Osteocyte (in vitro differentiated cells): ENCODE measurements at regions not wholly inside any gene's neighbourhood (a gene's known extent, or its start where the extent isn't known, plus 50 kb on each side); places are given as distances from the start of the nearest gene placed in this dataset.

Source experiments
- DNase-seq: peaks from one replicate; pipeline ENCODE4 v3.0.0; 2021; ENCODE audit warnings: mixed read lengths; ENCODE audit not compliant: unreplicated experiment; ENCODE audit errors: extremely low spot score
- H3K27ac Mint-ChIP-seq: one replicate; pipeline ENCODE4 v1.8.0; 2021; ENCODE audit warnings: mild to moderate bottlenecking, mixed read lengths; ENCODE audit not compliant: unreplicated experiment
- H3K27me3 Mint-ChIP-seq: one replicate; pipeline ENCODE4 v1.8.0; 2021; ENCODE audit warnings: mixed read lengths; ENCODE audit not compliant: unreplicated experiment
- H3K36me3 Mint-ChIP-seq: one replicate; pipeline ENCODE4 v1.8.0; 2021; ENCODE audit warnings: mixed read lengths; ENCODE audit not compliant: unreplicated experiment
- H3K4me1 Mint-ChIP-seq: one replicate; pipeline ENCODE4 v1.8.0; 2021; ENCODE audit warnings: mixed read lengths; ENCODE audit not compliant: unreplicated experiment
- H3K4me3 Mint-ChIP-seq: one replicate; pipeline ENCODE4 v1.8.0; 2021; ENCODE audit warnings: mild to moderate bottlenecking, moderate library complexity, mixed read lengths; ENCODE audit not compliant: unreplicated experiment
- H3K9me3 Mint-ChIP-seq: one replicate; pipeline ENCODE4 v1.8.0; 2021; ENCODE audit warnings: mixed read lengths; ENCODE audit not compliant: unreplicated experiment
- CTCF ChIP-seq: fragments of 200-600 bp; sonication (generic); IDR thresholded peaks from 2 replicates; pipeline ENCODE4 v1.5.0; 2021; ENCODE audit warnings: antibody characterized with exemption, mild to moderate bottlenecking, moderate library complexity

- H3K27me3 Mint-ChIP-seq: no peaks in the 10 kb centered on the region
- no peak for DNase-seq
- no peaks in the 10 kb centered on the region for H3K4me1 Mint-ChIP-seq
- TF ChIP-seq CTCF: no peak
- peaks cover 3% of the 10 kb centered on the region for H3K9me3 Mint-ChIP-seq
- no peak overlapping the region for H3K27ac Mint-ChIP-seq
- no peak overlapping the region for H3K4me3 Mint-ChIP-seq
- H3K36me3 Mint-ChIP-seq: no peaks in the 10 kb centered on the region
Measured at GRCh38 chr1:68963353-68963752, 466.5 kb upstream of the DEPDC1 start.

GRCh38 chr1:68969441-68969840, 472.6 kb upstream of the DEPDC1 start:
- no peak for TF ChIP-seq CTCF
- Mint-ChIP-seq H3K36me3 (no peaks in the 10 kb centered on the region), H3K4me3 (no peak overlapping the region), H3K27me3 (no peaks in the 10 kb centered on the region), H3K27ac (no peak overlapping the region), H3K9me3 (peaks cover 3% of the 10 kb centered on the region), H3K4me1 (no peaks in the 10 kb centered on the region)
- no peak for DNase-seq

GRCh38 chr1:68970571-68970970, 473.7 kb upstream of the DEPDC1 start:
- peaks cover 3% of the 10 kb centered on the region for H3K9me3 Mint-ChIP-seq
- H3K27me3 Mint-ChIP-seq: no peaks in the 10 kb centered on the region
- H3K36me3 Mint-ChIP-seq: no peaks in the 10 kb centered on the region
- no peaks in the 10 kb centered on the region for H3K4me1 Mint-ChIP-seq
- TF ChIP-seq CTCF: no peak
- H3K4me3 Mint-ChIP-seq: no peak overlapping the region
- no peak overlapping the region for H3K27ac Mint-ChIP-seq
- no peak for DNase-seq

- H3K27me3 Mint-ChIP-seq: no peaks in the 10 kb centered on the region
- no peak for DNase-seq
- H3K9me3 Mint-ChIP-seq: no peaks in the 10 kb centered on the region
- H3K4me1 Mint-ChIP-seq: no peaks in the 10 kb centered on the region
- no peaks in the 10 kb centered on the region for H3K36me3 Mint-ChIP-seq
- H3K27ac Mint-ChIP-seq: no peak overlapping the region
- H3K4me3 Mint-ChIP-seq: no peak overlapping the region
- TF ChIP-seq CTCF: no peak
Measured at GRCh38 chr1:68973459-68974244, 476.8 kb upstream of the DEPDC1 start.

GRCh38 chr1:68974447-68974846, 477.6 kb upstream of the DEPDC1 start:
- H3K4me1 Mint-ChIP-seq: no peaks in the 10 kb centered on the region
- no peak overlapping the region for H3K27ac Mint-ChIP-seq
- no peak for TF ChIP-seq CTCF
- no peaks in the 10 kb centered on the region for H3K27me3 Mint-ChIP-seq
- no peaks in the 10 kb centered on the region for H3K36me3 Mint-ChIP-seq
- no peak for DNase-seq
- H3K4me3 Mint-ChIP-seq: no peak overlapping the region
- no peaks in the 10 kb centered on the region for H3K9me3 Mint-ChIP-seq
